ENCODE measurements at regions not wholly inside any gene's neighbourhood (a gene's known extent, or its start where the extent isn't known, plus 50 kb on each side); places are given as distances from the start of the nearest gene placed in this dataset. TPM values are rescaled to one million over a fixed set of nuclear protein-coding genes. Genes with fewer than 3 reads are reported as not detected.

Small RNA genes lying in the stretch of these regions (small RNA-seq; reads per million reads assigned to genes)
- not detected for gene RNA5SP182 (ENCODE audit: insufficient read depth)

Measured in mesendoderm (in vitro differentiated cells).